Central memory CD8-positive, alpha-beta T cell (primary cell): ENCODE measurements at regions not wholly inside any gene's neighbourhood (a gene's known extent, or its start where the extent isn't known, plus 50 kb on each side); places are given as distances from the start of the nearest gene placed in this dataset.
"Not testable (repeated sequence)": the region's sequence is repeated elsewhere in the genome, so short reads cannot be mapped to it uniquely, and the experiment has no call there.

ENCODE experiments used
- ATAC-seq: fragments of 150-1000 bp; cut with Tn5 transposase; replicated peaks from 2 replicates; pipeline ENCODE4 v1.10.0; 2022; ENCODE audit warnings: mild to moderate bottlenecking, moderate FRiP score, moderate number of reproducible peaks; ENCODE audit not compliant: poor library complexity, severe bottlenecking; ENCODE audit errors: extremely low read depth
- DNase-seq, 2 donors: peaks; one replicate each; pipeline ENCODE4 v3.0.0; 2021; ENCODE audit warnings: low spot score in 2 of 2
- H3K27ac Mint-ChIP-seq: one replicate; pipeline ENCODE4 v1.8.0; 2022; ENCODE audit warnings: low read depth, mild to moderate bottlenecking, moderate library complexity, mixed read lengths
- H3K27me3 Mint-ChIP-seq: one replicate; pipeline ENCODE4 v1.8.0; 2022; ENCODE audit warnings: mixed read lengths
- H3K36me3 Mint-ChIP-seq: one replicate; pipeline ENCODE4 v1.8.0; 2022; ENCODE audit warnings: mild to moderate bottlenecking, moderate library complexity, mixed read lengths; ENCODE audit not compliant: insufficient read depth
- H3K4me1 Mint-ChIP-seq: one replicate; pipeline ENCODE4 v1.8.0; 2022; ENCODE audit warnings: mixed read lengths
- H3K4me3 Mint-ChIP-seq: one replicate; pipeline ENCODE4 v1.8.0; 2022; ENCODE audit warnings: mild to moderate bottlenecking, moderate library complexity, mixed read lengths
- H3K9me3 Mint-ChIP-seq: one replicate; pipeline ENCODE4 v1.8.0; 2022; ENCODE audit warnings: mixed read lengths

GRCh38 chr2:8606649-8607550 is 75.0 kb upstream of the ID2 start:
- DNase-seq, result no peak
- Mint-ChIP-seq H3K27ac (no peak overlapping the region), H3K4me3 (no peak overlapping the region), H3K27me3 (no peaks in the 10 kb centered on the region), H3K4me1 (peaks cover 20% of the 10 kb centered on the region), H3K36me3 (no peaks in the 10 kb centered on the region), H3K9me3 (no peaks in the 10 kb centered on the region)
- ATAC-seq, result no peak

GRCh38 chr2:8607606-8608005 is 74.2 kb upstream of the ID2 start:
- Mint-ChIP-seq H3K27me3 (no peaks in the 10 kb centered on the region), H3K4me3 (no peak overlapping the region), H3K4me1 (peaks cover 20% of the 10 kb centered on the region), H3K36me3 (no peaks in the 10 kb centered on the region), H3K27ac (no peak overlapping the region), H3K9me3 (no peaks in the 10 kb centered on the region)
- ATAC-seq (no peak), DNase-seq (no peak)

GRCh38 chr2:8608411-8608954 is 73.4 kb upstream of the ID2 start:
- Mint-ChIP-seq H3K4me1 (peaks cover 20% of the 10 kb centered on the region), H3K27me3 (no peaks in the 10 kb centered on the region), H3K27ac (no peak overlapping the region), H3K9me3 (no peaks in the 10 kb centered on the region), H3K36me3 (no peaks in the 10 kb centered on the region), H3K4me3 (no peak overlapping the region)
- DNase-seq, result no peak
- peak; percentile 77 for ATAC-seq

GRCh38 chr2:8609357-8609811 is 72.5 kb upstream of the ID2 start:
- Mint-ChIP-seq H3K9me3 (no peaks in the 10 kb centered on the region), H3K27ac (no peak overlapping the region), H3K4me1 (peaks cover 20% of the 10 kb centered on the region), H3K36me3 (no peaks in the 10 kb centered on the region), H3K4me3 (no peak overlapping the region), H3K27me3 (no peaks in the 10 kb centered on the region)
- ATAC-seq (no peak), DNase-seq (no peak)

GRCh38 chr2:8610775-8611174 is 71.1 kb upstream of the ID2 start:
- H3K27ac Mint-ChIP-seq, H3K4me3 Mint-ChIP-seq, H3K9me3 Mint-ChIP-seq, H3K27me3 Mint-ChIP-seq, DNase-seq, H3K36me3 Mint-ChIP-seq, ATAC-seq: not testable (repeated sequence)
- peaks cover 20% of the 10 kb centered on the region for H3K4me1 Mint-ChIP-seq

GRCh38 chr2:8611246-8611645 is 70.6 kb upstream of the ID2 start:
- DNase-seq (no peak), ATAC-seq (no peak)
- Mint-ChIP-seq H3K27ac (no peak overlapping the region), H3K4me1 (peaks cover 20% of the 10 kb centered on the region), H3K9me3 (no peaks in the 10 kb centered on the region), H3K4me3 (no peak overlapping the region), H3K36me3 (no peaks in the 10 kb centered on the region), H3K27me3 (no peaks in the 10 kb centered on the region)

- no peaks in the 10 kb centered on the region for H3K27me3 Mint-ChIP-seq
Measured at GRCh38 chr2:8611700-8612099, 70.2 kb upstream of the ID2 start.

GRCh38 chr2:8612734-8613179 is 69.1 kb upstream of the ID2 start:
- no peaks in the 10 kb centered on the region for H3K36me3 Mint-ChIP-seq
- H3K27me3 Mint-ChIP-seq, result no peaks in the 10 kb centered on the region
- DNase-seq (no peak), ATAC-seq (no peak)
- no peaks in the 10 kb centered on the region for H3K9me3 Mint-ChIP-seq
- H3K4me3 Mint-ChIP-seq, result no peak overlapping the region
- H3K27ac Mint-ChIP-seq, result no peak overlapping the region
- peaks cover 16% of the 10 kb centered on the region for H3K4me1 Mint-ChIP-seq

More at GRCh38 chr2:8611700-8612099, 70.2 kb upstream of the ID2 start:
- H3K9me3 Mint-ChIP-seq, result no peaks in the 10 kb centered on the region
- H3K4me3 Mint-ChIP-seq, result no peak overlapping the region
- DNase-seq, result no peak
- ATAC-seq, result no peak
- no peak overlapping the region for H3K27ac Mint-ChIP-seq
- no peaks in the 10 kb centered on the region for H3K36me3 Mint-ChIP-seq
- H3K4me1 Mint-ChIP-seq, result peaks cover 20% of the 10 kb centered on the region

GRCh38 chr2:8613207-8613999 is 68.5 kb upstream of the ID2 start:
- peaks cover 10% of the 10 kb centered on the region for H3K4me1 Mint-ChIP-seq
- H3K27me3 Mint-ChIP-seq, H3K27ac Mint-ChIP-seq, ATAC-seq, H3K9me3 Mint-ChIP-seq, H3K4me3 Mint-ChIP-seq, DNase-seq, H3K36me3 Mint-ChIP-seq: not testable (repeated sequence)

- Mint-ChIP-seq H3K9me3 (no peaks in the 10 kb centered on the region), H3K4me3 (no peak overlapping the region), H3K27ac (no peak overlapping the region), H3K27me3 (peaks cover 3% of the 10 kb centered on the region), H3K4me1 (no peaks in the 10 kb centered on the region), H3K36me3 (no peaks in the 10 kb centered on the region)
- no peak for ATAC-seq
- DNase-seq, result no peak
Measured at GRCh38 chr2:8614646-8615045, 67.2 kb upstream of the ID2 start.

- Mint-ChIP-seq H3K27me3 (peaks cover 8% of the 10 kb centered on the region), H3K27ac (no peak overlapping the region), H3K4me1 (no peaks in the 10 kb centered on the region), H3K36me3 (no peaks in the 10 kb centered on the region), H3K9me3 (no peaks in the 10 kb centered on the region), H3K4me3 (no peak overlapping the region)
- ATAC-seq, result no peak
- DNase-seq, result no peak
Measured at GRCh38 chr2:8615252-8615575, 66.6 kb upstream of the ID2 start.

- Mint-ChIP-seq H3K4me1 (no peaks in the 10 kb centered on the region), H3K27ac (no peak overlapping the region), H3K9me3 (no peaks in the 10 kb centered on the region), H3K4me3 (no peak overlapping the region), H3K36me3 (no peaks in the 10 kb centered on the region), H3K27me3 (peaks cover 13% of the 10 kb centered on the region)
- DNase-seq (no peak), ATAC-seq (no peak)
Measured at GRCh38 chr2:8615576-8616281, 66.1 kb upstream of the ID2 start.
